GM21723 (cell line): ENCODE measurements at regions not wholly inside any gene's neighbourhood (a gene's known extent, or its start where the extent isn't known, plus 50 kb on each side); places are given as distances from the start of the nearest gene placed in this dataset.
A peak's percentile ranks its signal among the peaks of the same experiment; 100 is the strongest.
"Not testable (repeated sequence)": the region's sequence is repeated elsewhere in the genome, so short reads cannot be mapped to it uniquely, and the experiment has no call there.

Source experiments
- ATAC-seq: cut with Tn5 transposase; IDR thresholded peaks from one replicate; pipeline ENCODE4 v1.9.1; 2021; ENCODE audit warnings: mild to moderate bottlenecking, moderate library complexity; ENCODE audit not compliant: unreplicated experiment

- not testable (repeated sequence) for ATAC-seq
Observed at GRCh38 chr1:121048769-121049443, 135.2 kb downstream of the FAM72B start.

GRCh38 chr1:121050097-121050496 is 134.0 kb downstream of the FAM72B start:
- ATAC-seq: not testable (repeated sequence)

- not testable (repeated sequence) for ATAC-seq
Observed at GRCh38 chr1:121051161-121051790, 132.9 kb downstream of the FAM72B start.

- not testable (repeated sequence) for ATAC-seq
Observed at GRCh38 chr1:121052081-121052660, 132.0 kb downstream of the FAM72B start.

- ATAC-seq: not testable (repeated sequence)
Observed at GRCh38 chr1:121054928-121055327, 129.2 kb downstream of the FAM72B start.

- ATAC-seq: not testable (repeated sequence)
Observed at GRCh38 chr1:121066925-121067324, 117.2 kb downstream of the FAM72B start.

- not testable (repeated sequence) for ATAC-seq
Observed at GRCh38 chr1:121068738-121069499, 115.2 kb downstream of the FAM72B start.

GRCh38 chr1:121073852-121074251 is 110.3 kb downstream of the FAM72B start:
- not testable (repeated sequence) for ATAC-seq

GRCh38 chr1:121075254-121075805 is 108.8 kb downstream of the FAM72B start:
- not testable (repeated sequence) for ATAC-seq

GRCh38 chr1:121076674-121077073 is 107.5 kb downstream of the FAM72B start:
- ATAC-seq: peak; percentile 84

- not testable (repeated sequence) for ATAC-seq
Observed at GRCh38 chr1:121079655-121080054, 104.5 kb downstream of the FAM72B start.

- not testable (repeated sequence) for ATAC-seq
Observed at GRCh38 chr1:121080197-121080903, 103.8 kb downstream of the FAM72B start.

GRCh38 chr1:121080904-121081264 is 103.3 kb downstream of the FAM72B start:
- ATAC-seq: not testable (repeated sequence)

- ATAC-seq: not testable (repeated sequence)
Observed at GRCh38 chr1:121081625-121082199, 102.4 kb downstream of the FAM72B start.

GRCh38 chr1:121082995-121083394 is 101.1 kb downstream of the FAM72B start:
- not testable (repeated sequence) for ATAC-seq

- ATAC-seq: not testable (repeated sequence)
Observed at GRCh38 chr1:121086249-121086648, 97.9 kb downstream of the FAM72B start.

GRCh38 chr1:121087221-121087620 is 96.9 kb downstream of the FAM72B start:
- not testable (repeated sequence) for ATAC-seq

GRCh38 chr1:121088568-121088967 is 95.6 kb downstream of the FAM72B start:
- ATAC-seq: not testable (repeated sequence)

GRCh38 chr1:121092329-121092968 is 91.7 kb downstream of the FAM72B start:
- ATAC-seq: not testable (repeated sequence)
